ENCODE measurements at regions not wholly inside any gene's neighbourhood (a gene's known extent, or its start where the extent isn't known, plus 50 kb on each side); places are given as distances from the start of the nearest gene placed in this dataset.

GRCh38 chr13:106981051-106981450 is 413.1 kb upstream of the ARGLU1 start:
- TF ChIP-seq EZH2 (IDR thresholded peaks at IDR 0.05; ENCODE audit: insufficient read depth, low read length), result no peak
- TF ChIP-seq CTCF (IDR thresholded peaks at IDR 0.05; ENCODE audit: insufficient read depth, low read depth, low read length), result no peak
- no peak overlapping the region for H2AFZ ChIP-seq (ENCODE audit: low read depth, low read length)
- DNase-seq (ENCODE audit: low read depth), result no peak
- H3K27me3 Mint-ChIP-seq (ENCODE audit: low read depth, unreplicated experiment), result no peaks in the 10 kb centered on the region
- peaks cover 3% of the 10 kb centered on the region for H3K4me1 Mint-ChIP-seq (ENCODE audit: low read depth, unreplicated experiment)
- H3K36me3 Mint-ChIP-seq (ENCODE audit: low read depth, unreplicated experiment), result no peaks in the 10 kb centered on the region
- no peaks in the 10 kb centered on the region for H3K9me3 ChIP-seq (ENCODE audit: insufficient read depth, low read depth, low read length)
- H3K27me3 ChIP-seq (ENCODE audit: insufficient read depth, low read length), result no peaks in the 10 kb centered on the region
- no peak overlapping the region for H3K4me3 ChIP-seq (ENCODE audit: insufficient read depth, low read depth, low read length)
- no peaks in the 10 kb centered on the region for H3K36me3 ChIP-seq (ENCODE audit: insufficient read depth, low read length)
- H3K9me3 Mint-ChIP-seq (ENCODE audit: unreplicated experiment), result no peaks in the 10 kb centered on the region
- H3K4me2 ChIP-seq (ENCODE audit: low read length), result no peak overlapping the region
- no peaks in the 10 kb centered on the region for H4K20me1 ChIP-seq (ENCODE audit: insufficient read depth, low read length)
- FAIRE-seq, result no peak
- H3K9ac ChIP-seq (ENCODE audit: low read length), result no peak overlapping the region
- no peak overlapping the region for H3K27ac Mint-ChIP-seq (ENCODE audit: unreplicated experiment)
- no peaks in the 10 kb centered on the region for H3K4me1 ChIP-seq (ENCODE audit: insufficient read depth, low read length)
- H3K4me3 Mint-ChIP-seq (ENCODE audit: unreplicated experiment), result no peak overlapping the region
- H3K79me2 ChIP-seq (ENCODE audit: insufficient read depth, low read length), result no peaks in the 10 kb centered on the region
- H3K27ac ChIP-seq (ENCODE audit: low read depth, low read length), result no peak overlapping the region

- no peak overlapping the region for H3K4me3 Mint-ChIP-seq (ENCODE audit: unreplicated experiment)
- H3K27me3 ChIP-seq (ENCODE audit: insufficient read depth, low read length), result no peaks in the 10 kb centered on the region
- H3K4me1 Mint-ChIP-seq (ENCODE audit: low read depth, unreplicated experiment), result peaks cover 7% of the 10 kb centered on the region
- H2AFZ ChIP-seq (ENCODE audit: low read depth, low read length), result no peak overlapping the region
- H3K4me3 ChIP-seq (ENCODE audit: insufficient read depth, low read depth, low read length), result no peak overlapping the region
- H3K36me3 ChIP-seq (ENCODE audit: insufficient read depth, low read length), result no peaks in the 10 kb centered on the region
- no peak overlapping the region for H3K4me2 ChIP-seq (ENCODE audit: low read length)
- H3K27ac Mint-ChIP-seq (ENCODE audit: unreplicated experiment), result no peak overlapping the region
- H3K9ac ChIP-seq (ENCODE audit: low read length), result no peak overlapping the region
- no peak overlapping the region for H3K27ac ChIP-seq (ENCODE audit: low read depth, low read length)
- H3K4me1 ChIP-seq (ENCODE audit: insufficient read depth, low read length), result peaks cover 2% of the 10 kb centered on the region
- TF ChIP-seq CTCF (IDR thresholded peaks at IDR 0.05; ENCODE audit: insufficient read depth, low read depth, low read length) (no peak), EZH2 (IDR thresholded peaks at IDR 0.05; ENCODE audit: insufficient read depth, low read length) (no peak)
- no peaks in the 10 kb centered on the region for H3K79me2 ChIP-seq (ENCODE audit: insufficient read depth, low read length)
- FAIRE-seq (no peak), DNase-seq (ENCODE audit: low read depth) (no peak)
- no peaks in the 10 kb centered on the region for H3K36me3 Mint-ChIP-seq (ENCODE audit: low read depth, unreplicated experiment)
- H4K20me1 ChIP-seq (ENCODE audit: insufficient read depth, low read length), result no peaks in the 10 kb centered on the region
- no peaks in the 10 kb centered on the region for H3K9me3 Mint-ChIP-seq (ENCODE audit: unreplicated experiment)
- no peaks in the 10 kb centered on the region for H3K27me3 Mint-ChIP-seq (ENCODE audit: low read depth, unreplicated experiment)
- H3K9me3 ChIP-seq (ENCODE audit: insufficient read depth, low read depth, low read length), result no peaks in the 10 kb centered on the region
These were observed 399.5 kb upstream of the ARGLU1 start for GRCh38 chr13:106967391-106967790.

- no peaks in the 10 kb centered on the region for H4K20me1 ChIP-seq (ENCODE audit: insufficient read depth, low read length)
- no peaks in the 10 kb centered on the region for H3K9me3 ChIP-seq (ENCODE audit: insufficient read depth, low read depth, low read length)
- no peaks in the 10 kb centered on the region for H3K27me3 Mint-ChIP-seq (ENCODE audit: low read depth, unreplicated experiment)
- H3K36me3 ChIP-seq (ENCODE audit: insufficient read depth, low read length), result no peaks in the 10 kb centered on the region
- H3K9me3 Mint-ChIP-seq (ENCODE audit: unreplicated experiment), result peaks cover 2% of the 10 kb centered on the region
- DNase-seq (ENCODE audit: low read depth) (no peak), FAIRE-seq (no peak)
- H3K4me3 Mint-ChIP-seq (ENCODE audit: unreplicated experiment), result no peak overlapping the region
- TF ChIP-seq EZH2 (IDR thresholded peaks at IDR 0.05; ENCODE audit: insufficient read depth, low read length) (no peak), CTCF (IDR thresholded peaks at IDR 0.05; ENCODE audit: insufficient read depth, low read depth, low read length) (no peak)
- no peak overlapping the region for H3K9ac ChIP-seq (ENCODE audit: low read length)
- no peak overlapping the region for H3K27ac ChIP-seq (ENCODE audit: low read depth, low read length)
- H3K79me2 ChIP-seq (ENCODE audit: insufficient read depth, low read length), result no peaks in the 10 kb centered on the region
- no peaks in the 10 kb centered on the region for H3K36me3 Mint-ChIP-seq (ENCODE audit: low read depth, unreplicated experiment)
- H3K27ac Mint-ChIP-seq (ENCODE audit: unreplicated experiment), result no peak overlapping the region
- no peak overlapping the region for H2AFZ ChIP-seq (ENCODE audit: low read depth, low read length)
- H3K4me3 ChIP-seq (ENCODE audit: insufficient read depth, low read depth, low read length), result no peak overlapping the region
- H3K4me1 Mint-ChIP-seq (ENCODE audit: low read depth, unreplicated experiment), result peaks cover 9% of the 10 kb centered on the region
- peaks cover 2% of the 10 kb centered on the region for H3K4me1 ChIP-seq (ENCODE audit: insufficient read depth, low read length)
- no peaks in the 10 kb centered on the region for H3K27me3 ChIP-seq (ENCODE audit: insufficient read depth, low read length)
- peak overlapping the region; percentile 33 for H3K4me2 ChIP-seq (ENCODE audit: low read length)
These were observed 395.2 kb upstream of the ARGLU1 start for GRCh38 chr13:106963151-106963550.

Measured in astrocyte (in vitro differentiated cells and primary cell).